ENCODE measurements at regions not wholly inside any gene's neighbourhood (a gene's known extent, or its start where the extent isn't known, plus 50 kb on each side); places are given as distances from the start of the nearest gene placed in this dataset.

- TF ChIP-seq CTCF (IDR thresholded peaks at IDR 0.05; ENCODE audit: low read depth, low read length, poor library complexity, severe bottlenecking) (no peak), EZH2phosphoT487 (IDR thresholded peaks at IDR 0.05; ENCODE audit: borderline replicate concordance, low read length) (no peak)
These were observed 51.7 kb upstream of the SOD1 start for GRCh38 chr21:31607791-31608190.
